ENCODE measurements at regions not wholly inside any gene's neighbourhood (a gene's known extent, or its start where the extent isn't known, plus 50 kb on each side); places are given as distances from the start of the nearest gene placed in this dataset.

- no peak for DNase-seq
Measured at GRCh38 chr1:22267413-22268175, 124.7 kb upstream of the WNT4 start.

- DNase-seq, result no peak
Measured at GRCh38 chr1:22268327-22268726, 125.4 kb upstream of the WNT4 start.

- no peak for DNase-seq
Measured at GRCh38 chr1:22271847-22272801, 129.2 kb upstream of the WNT4 start.

GRCh38 chr1:22273686-22274681 lies 131.1 kb upstream of the WNT4 start:
- DNase-seq, result no peak

GRCh38 chr1:22275167-22275566 lies 132.3 kb upstream of the WNT4 start:
- no peak for DNase-seq

- DNase-seq, result peak in 1 of 2 experiments; percentile 68
Measured at GRCh38 chr1:22275626-22276395, 132.9 kb upstream of the WNT4 start.

DNA sequence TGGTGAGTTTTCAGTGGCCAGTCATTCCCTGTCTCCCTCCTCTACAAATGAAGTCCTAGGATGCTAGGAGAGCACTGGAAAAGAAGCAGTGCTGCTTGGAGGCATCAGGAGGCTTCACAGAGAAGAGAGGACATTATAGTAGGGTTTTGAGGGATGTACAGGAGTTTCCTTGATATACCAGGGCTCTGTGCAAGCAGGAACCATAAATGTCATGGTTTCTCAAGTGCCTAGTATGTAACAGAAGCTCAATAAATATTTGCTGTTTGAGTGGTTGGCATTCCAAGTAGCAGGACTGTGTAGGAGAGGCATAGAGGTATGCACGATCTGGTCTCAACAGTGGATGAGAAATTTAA lies 133.5 kb upstream of the WNT4 start:
- DNase-seq, result no peak

GRCh38 chr1:22277662-22278061 lies 134.8 kb upstream of the WNT4 start:
- no peak for DNase-seq

DNA sequence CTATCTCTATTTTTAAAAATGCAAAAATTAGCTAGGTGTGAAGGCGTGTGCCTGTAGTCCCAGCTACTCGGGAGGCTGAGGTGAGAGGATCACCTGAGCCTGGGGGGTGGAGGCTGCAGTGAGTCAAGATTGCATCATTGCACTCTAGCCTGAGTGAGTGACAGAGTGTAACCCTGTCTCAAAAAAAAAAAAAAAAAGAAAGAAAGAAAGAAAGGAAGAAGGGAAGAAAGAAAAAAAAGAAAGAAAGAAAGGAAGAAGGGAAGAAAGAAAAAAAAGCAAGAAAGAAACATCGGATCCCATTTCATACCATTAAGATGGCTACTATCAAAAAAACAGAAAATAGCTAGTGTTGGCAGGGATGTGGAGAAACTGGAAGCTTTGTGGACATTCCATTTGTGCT lies 136.8 kb upstream of the WNT4 start:
- DNase-seq, result no peak

GRCh38 chr1:22280526-22280925 lies 137.6 kb upstream of the WNT4 start:
- no peak for DNase-seq

DNA sequence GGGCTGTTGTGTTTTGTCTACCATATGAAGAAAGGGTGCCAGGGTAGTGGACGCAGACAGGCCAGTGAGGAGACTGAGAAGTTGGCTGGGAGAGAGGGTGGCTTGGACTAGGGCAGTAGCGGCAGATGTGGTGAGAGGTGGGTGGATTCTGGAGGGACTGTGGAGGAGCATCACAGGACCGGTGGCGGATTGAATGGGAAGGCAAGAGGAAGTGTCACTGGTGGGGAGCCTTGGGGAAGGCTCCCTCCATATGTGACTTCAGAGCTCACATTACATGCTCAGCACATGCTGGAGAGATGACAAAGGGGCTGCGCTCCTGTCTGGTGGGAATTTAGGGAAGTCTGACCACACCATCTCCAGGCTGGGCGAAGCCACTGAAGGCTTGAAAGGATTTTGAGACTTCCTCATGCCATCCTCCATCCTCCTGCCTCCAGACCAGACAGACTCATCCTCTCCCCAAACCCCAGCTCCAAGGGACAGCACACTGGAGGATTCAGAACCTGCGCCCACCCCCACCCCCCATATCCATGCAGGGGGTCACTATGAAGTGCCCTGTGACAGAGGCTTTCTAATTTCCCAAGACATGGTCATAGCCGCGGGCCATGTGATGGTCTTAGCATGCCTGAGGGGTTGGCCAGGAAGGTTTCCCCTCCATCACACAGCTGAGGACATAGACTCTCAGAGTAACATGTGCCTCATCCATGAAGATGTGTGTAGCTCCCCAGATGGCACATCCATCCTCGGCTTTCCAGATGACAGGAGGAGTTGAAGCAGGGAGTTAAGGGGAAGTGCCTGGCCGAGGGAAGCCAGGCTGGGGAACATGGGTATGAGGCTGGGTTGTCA lies 138.8 kb upstream of the WNT4 start:
- no peak for DNase-seq

DNA sequence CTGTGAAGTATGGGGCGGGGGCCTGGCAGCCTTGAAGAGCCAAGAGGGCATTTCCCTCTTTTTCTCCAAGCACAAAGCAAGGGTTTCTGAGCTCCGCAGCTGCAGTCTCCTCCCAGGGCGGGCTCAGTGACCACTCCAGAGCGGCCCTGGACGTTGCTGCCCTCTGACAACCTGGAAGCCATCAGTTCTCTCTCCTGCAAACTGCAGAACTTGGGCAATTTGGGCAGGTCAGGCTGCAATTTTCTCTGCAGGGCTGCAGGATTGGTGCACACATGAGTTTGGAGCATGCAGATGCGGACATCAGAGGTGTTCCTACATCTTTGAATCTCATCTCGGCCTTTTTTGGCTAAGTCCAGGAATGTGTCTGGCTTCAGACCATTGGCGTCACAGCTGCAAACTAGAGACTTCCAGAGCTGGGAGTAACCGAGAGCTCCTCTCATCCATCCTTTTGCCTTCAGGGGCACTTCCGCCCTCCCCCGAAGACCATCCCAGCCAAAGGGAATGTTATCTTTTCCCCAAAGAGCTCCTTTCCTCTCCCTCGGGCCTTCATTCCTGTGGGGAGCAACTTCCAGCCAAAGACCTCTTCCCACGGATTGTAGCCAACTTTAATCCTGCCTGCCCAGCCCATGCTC lies 139.6 kb upstream of the WNT4 start:
- no peak for DNase-seq

- no peak for DNase-seq
Measured at GRCh38 chr1:22283596-22283995, 140.7 kb upstream of the WNT4 start.

DNA sequence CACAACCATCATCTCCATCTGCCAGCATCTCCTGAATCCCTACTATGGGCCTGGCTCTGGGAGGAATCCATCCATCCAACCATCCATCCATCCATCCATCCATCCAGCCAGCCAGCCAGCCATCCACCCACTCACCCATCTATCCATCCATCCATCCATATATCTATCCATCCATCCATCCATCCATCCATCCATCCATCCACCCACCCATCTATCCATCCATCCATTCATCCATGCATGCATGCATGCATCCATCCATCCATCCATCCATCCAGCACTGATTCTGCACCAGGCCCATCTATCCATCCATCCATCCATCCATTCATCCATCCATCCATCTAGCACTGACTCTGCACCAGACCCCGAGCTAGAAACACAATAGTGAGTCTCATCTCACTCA lies 141.3 kb upstream of the WNT4 start:
- no peak for DNase-seq

- DNase-seq, result no peak
Measured at GRCh38 chr1:22284906-22285548, 142.1 kb upstream of the WNT4 start.

DNA sequence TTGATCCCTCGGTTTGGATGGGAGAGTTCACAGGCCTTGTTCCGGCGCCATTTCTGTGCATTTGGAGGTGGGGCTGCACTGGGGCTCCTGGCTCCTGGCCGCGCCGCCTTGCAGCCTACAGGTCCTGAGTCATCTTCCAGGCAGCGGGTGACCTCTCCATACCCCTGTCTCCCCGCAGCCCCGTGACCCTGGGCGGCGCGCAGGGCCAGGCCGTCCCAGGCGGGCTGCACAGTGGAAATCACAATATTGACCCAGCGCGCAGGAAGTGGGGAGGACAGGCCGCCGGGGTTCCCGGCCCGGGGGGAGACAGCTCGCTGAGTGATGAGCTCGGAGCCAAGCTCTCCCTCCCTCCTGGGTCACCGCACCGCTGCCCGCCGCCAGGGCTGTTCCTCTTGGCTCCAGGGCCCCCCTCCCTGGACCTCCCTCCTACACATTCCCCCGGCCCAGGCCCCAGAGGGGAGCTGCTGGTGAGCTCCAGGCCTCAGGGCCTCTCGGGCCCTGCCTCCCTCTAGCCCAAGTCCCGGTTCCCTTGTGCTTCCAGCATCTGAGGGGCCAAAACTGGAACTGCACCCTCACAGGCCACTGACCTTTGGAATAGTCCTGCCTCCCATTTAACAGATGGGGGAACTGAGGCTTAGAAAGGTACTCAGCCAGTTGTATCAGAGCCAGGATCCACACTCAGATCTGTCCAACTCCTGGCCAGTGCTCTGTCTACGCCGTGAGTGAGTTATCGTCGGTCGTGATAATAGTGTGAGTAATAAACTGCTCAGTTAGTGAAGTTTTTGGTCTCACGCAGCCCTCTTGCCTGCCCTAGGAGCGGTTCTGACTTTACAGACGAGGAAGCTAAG lies 142.9 kb upstream of the WNT4 start:
- no peak for DNase-seq

DNA sequence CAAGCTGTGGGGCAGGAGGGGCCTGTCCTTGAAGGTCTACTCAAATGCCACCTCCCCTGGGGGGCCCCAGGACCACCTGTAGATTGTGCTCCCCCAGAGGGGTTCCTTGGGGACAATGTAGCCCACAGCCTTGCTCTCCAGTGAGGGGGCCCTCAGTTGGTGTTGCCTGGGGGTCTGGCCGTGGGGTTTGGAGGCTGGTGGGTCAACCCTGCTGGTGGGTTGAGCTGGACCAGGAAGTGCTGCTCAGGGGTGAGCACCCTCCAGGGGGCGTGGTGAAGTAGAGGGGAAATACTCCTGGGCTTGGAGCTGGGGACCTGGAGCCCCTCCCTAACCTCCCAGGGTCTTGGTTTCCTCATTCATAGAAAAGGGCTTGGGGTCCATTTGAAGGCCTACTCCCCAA lies 143.6 kb upstream of the WNT4 start:
- DNase-seq, result no peak

- DNase-seq, result no peak
Measured at GRCh38 chr1:22287273-22287672, 144.4 kb upstream of the WNT4 start.

DNA sequence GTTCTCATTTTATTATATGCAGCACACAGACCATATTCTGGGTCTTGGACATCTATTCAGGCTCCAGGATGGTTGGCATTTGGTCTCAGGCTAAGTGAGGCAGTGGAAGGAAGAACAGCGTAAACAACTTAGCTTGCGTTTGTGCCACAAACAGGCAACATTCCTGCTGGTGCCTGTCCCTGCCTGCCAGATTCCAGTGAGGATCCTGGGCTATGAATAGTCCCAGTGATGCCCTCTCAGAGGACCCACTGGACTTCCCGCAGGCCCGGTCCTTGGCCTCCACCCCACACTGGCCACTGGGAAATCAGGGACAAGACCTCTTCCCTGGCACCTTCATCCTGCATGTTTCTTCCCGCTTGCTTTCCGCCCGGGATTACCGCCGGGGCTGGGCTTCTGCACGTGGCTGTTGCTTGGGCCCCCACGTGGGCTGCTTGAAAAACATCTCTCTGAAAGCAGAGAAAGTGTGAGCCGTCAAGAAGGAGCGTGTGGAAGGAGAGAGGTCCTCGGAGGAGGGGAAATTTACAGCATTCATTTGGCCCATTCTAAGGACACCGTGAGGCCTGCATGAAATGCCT lies 145.1 kb upstream of the WNT4 start:
- no peak for DNase-seq

Measured in NCI-H526 (cell line).